Loucy (cell line): ENCODE measurements at regions not wholly inside any gene's neighbourhood (a gene's known extent, or its start where the extent isn't known, plus 50 kb on each side); places are given as distances from the start of the nearest gene placed in this dataset.

Experiments used
- H2AFZ ChIP-seq: fragments of 200-600 bp; sonication (generic); 2 replicates; pipeline ENCODE4 v1.6.0; 2016; ENCODE audit warnings: antibody characterized with exemption, mild to moderate bottlenecking, low read length, moderate library complexity
- H3F3A ChIP-seq: fragments of 200-600 bp; 2 replicates; pipeline ENCODE4 v1.6.0; 2016; ENCODE audit warnings: antibody characterized with exemption, low read depth, mild to moderate bottlenecking
- H3K27me3 ChIP-seq: fragments of 200-600 bp; sonication (generic); 2 replicates; pipeline ENCODE4 v1.6.1; 2014; ENCODE audit warnings: low read length, mild to moderate bottlenecking; ENCODE audit not compliant: insufficient read depth, poor library complexity, severe bottlenecking
- H3K36me3 ChIP-seq: fragments of 200-600 bp; sonication (generic); 2 replicates; pipeline ENCODE4 v1.6.1; 2016; ENCODE audit warnings: low read length; ENCODE audit not compliant: insufficient read depth
- H3K4me1 ChIP-seq: fragments of 200-600 bp; sonication (generic); 2 replicates; pipeline ENCODE4 v1.5.1; 2014; ENCODE audit warnings: low read length, mild to moderate bottlenecking; ENCODE audit not compliant: insufficient read depth, poor library complexity, severe bottlenecking
- H3K4me2 ChIP-seq: fragments of 200-600 bp; sonication (generic); 2 replicates; pipeline ENCODE4 v1.6.0; 2014; ENCODE audit warnings: antibody characterized with exemption, low read length, low read depth, mild to moderate bottlenecking; ENCODE audit not compliant: poor library complexity, severe bottlenecking
- H3K4me3 ChIP-seq: fragments of 200-600 bp; sonication (generic); 2 replicates; pipeline ENCODE4 v1.5.1; 2014; ENCODE audit warnings: low read length, mild to moderate bottlenecking, mixed read lengths; ENCODE audit not compliant: poor library complexity, severe bottlenecking
- H3K79me2 ChIP-seq: fragments of 200-600 bp; sonication (generic); 2 replicates; pipeline ENCODE4 v1.6.1; 2014; ENCODE audit warnings: low read length; ENCODE audit not compliant: insufficient read depth
- H3K9ac ChIP-seq: fragments of 200-600 bp; sonication (generic); 2 replicates; pipeline ENCODE4 v1.6.0; 2014; ENCODE audit warnings: mild to moderate bottlenecking, low read depth, low read length, moderate library complexity; ENCODE audit not compliant: poor library complexity, severe bottlenecking
- H3K9me2 ChIP-seq: fragments of 200-600 bp; sonication (generic); replicated peaks from 2 replicates; pipeline ENCODE4 v1.6.1; 2016; ENCODE audit warnings: low read depth, low read length, mixed read lengths
- H3K9me3 ChIP-seq: fragments of 200-600 bp; sonication (generic); 2 replicates; pipeline ENCODE4 v1.6.1; 2014; ENCODE audit warnings: mild to moderate bottlenecking, antibody characterized with exemption, low read length, low read depth; ENCODE audit not compliant: insufficient read depth
- H4K20me1 ChIP-seq: fragments of 200-600 bp; sonication (generic); 2 replicates; pipeline ENCODE4 v1.6.0; 2014; ENCODE audit warnings: antibody characterized with exemption, low read length, mild to moderate bottlenecking; ENCODE audit not compliant: insufficient read depth, poor library complexity, severe bottlenecking
- EZH2phosphoT487 ChIP-seq: fragments of 200-600 bp; IDR thresholded peaks from 2 replicates; pipeline ENCODE4 v1.6.1; 2018; ENCODE audit warnings: antibody characterized with exemption, mild to moderate bottlenecking, moderate library complexity, borderline replicate concordance
- TF ChIP-seq, protein P1 (sequence below): fragments of 200-600 bp; sonication (generic); conservative IDR thresholded peaks from 2 replicates; pipeline ENCODE4 v1.5.1; 2014; ENCODE audit warnings: mild to moderate bottlenecking, antibody characterized with exemption, low read length

DNA sequence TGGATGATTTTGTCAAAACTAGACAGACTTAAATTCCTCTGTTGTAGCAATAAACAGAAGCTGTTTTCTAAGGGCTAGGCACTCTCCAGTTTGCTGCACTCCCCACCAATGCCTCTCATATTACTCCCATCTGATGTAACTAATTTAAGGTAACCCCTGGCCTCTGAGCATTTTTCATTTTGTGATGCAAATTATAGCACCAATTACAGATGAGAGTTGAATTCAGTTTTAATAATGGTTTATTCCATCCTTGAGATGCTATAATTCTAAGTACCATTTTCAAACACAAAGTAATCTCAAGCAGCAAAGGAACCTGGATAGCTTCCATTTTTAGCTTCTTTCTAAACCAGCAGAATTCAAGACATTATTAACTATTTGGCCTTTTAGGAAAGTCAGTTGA is 280.4 kb upstream of the DAB1 start:
- H3K4me2 ChIP-seq: no peak overlapping the region
- no peaks in the 10 kb centered on the region for H3K79me2 ChIP-seq
- no peaks in the 10 kb centered on the region for H3K36me3 ChIP-seq
- no peaks in the 10 kb centered on the region for H3K27me3 ChIP-seq
- H3K9me2 ChIP-seq: no peaks in the 10 kb centered on the region
- TF ChIP-seq, protein P1, sequence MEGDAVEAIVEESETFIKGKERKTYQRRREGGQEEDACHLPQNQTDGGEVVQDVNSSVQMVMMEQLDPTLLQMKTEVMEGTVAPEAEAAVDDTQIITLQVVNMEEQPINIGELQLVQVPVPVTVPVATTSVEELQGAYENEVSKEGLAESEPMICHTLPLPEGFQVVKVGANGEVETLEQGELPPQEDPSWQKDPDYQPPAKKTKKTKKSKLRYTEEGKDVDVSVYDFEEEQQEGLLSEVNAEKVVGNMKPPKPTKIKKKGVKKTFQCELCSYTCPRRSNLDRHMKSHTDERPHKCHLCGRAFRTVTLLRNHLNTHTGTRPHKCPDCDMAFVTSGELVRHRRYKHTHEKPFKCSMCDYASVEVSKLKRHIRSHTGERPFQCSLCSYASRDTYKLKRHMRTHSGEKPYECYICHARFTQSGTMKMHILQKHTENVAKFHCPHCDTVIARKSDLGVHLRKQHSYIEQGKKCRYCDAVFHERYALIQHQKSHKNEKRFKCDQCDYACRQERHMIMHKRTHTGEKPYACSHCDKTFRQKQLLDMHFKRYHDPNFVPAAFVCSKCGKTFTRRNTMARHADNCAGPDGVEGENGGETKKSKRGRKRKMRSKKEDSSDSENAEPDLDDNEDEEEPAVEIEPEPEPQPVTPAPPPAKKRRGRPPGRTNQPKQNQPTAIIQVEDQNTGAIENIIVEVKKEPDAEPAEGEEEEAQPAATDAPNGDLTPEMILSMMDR: no peak
- TF ChIP-seq EZH2phosphoT487: no peak
- H3K4me1 ChIP-seq: no peaks in the 10 kb centered on the region
- H4K20me1 ChIP-seq: no peaks in the 10 kb centered on the region
- H3F3A ChIP-seq: no peaks in the 10 kb centered on the region
- no peaks in the 10 kb centered on the region; the same call in 1 of the 2 replicates for H3K9me3 ChIP-seq
- no peak overlapping the region for H3K4me3 ChIP-seq
- no peak overlapping the region for H3K9ac ChIP-seq
- no peak overlapping the region for H2AFZ ChIP-seq

DNA sequence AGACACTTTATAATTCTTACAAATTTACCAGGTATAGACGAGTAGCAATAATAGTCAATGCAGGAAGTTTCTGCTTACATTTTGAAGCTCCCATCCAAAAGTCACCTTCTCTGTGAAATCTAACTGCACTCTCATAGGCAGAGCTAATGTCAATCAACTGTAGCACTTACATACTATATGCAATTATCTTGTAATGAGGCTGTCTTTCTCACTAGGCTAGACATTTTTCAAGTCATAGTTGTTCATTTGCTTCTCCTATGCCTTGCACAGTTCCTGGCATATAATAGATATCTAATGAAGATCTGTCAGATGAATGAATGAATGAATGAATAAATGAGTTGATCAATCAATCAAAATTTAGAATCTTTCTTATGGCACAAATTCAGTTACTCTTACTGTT is 273.0 kb upstream of the DAB1 start:
- Histone ChIP-seq H3K36me3 (no peaks in the 10 kb centered on the region), H3K9me3 (no peaks in the 10 kb centered on the region; the same call in 1 of the 2 replicates), H3K4me3 (no peak overlapping the region), H3K79me2 (no peaks in the 10 kb centered on the region), H3K27me3 (no peaks in the 10 kb centered on the region), H3K9ac (no peak overlapping the region), H3F3A (no peaks in the 10 kb centered on the region), H4K20me1 (no peaks in the 10 kb centered on the region), H2AFZ (no peak overlapping the region), H3K9me2 (no peaks in the 10 kb centered on the region), H3K4me2 (no peak overlapping the region), H3K4me1 (no peaks in the 10 kb centered on the region)
- TF ChIP-seq, protein P1: no peak
- no peak for TF ChIP-seq EZH2phosphoT487

DNA sequence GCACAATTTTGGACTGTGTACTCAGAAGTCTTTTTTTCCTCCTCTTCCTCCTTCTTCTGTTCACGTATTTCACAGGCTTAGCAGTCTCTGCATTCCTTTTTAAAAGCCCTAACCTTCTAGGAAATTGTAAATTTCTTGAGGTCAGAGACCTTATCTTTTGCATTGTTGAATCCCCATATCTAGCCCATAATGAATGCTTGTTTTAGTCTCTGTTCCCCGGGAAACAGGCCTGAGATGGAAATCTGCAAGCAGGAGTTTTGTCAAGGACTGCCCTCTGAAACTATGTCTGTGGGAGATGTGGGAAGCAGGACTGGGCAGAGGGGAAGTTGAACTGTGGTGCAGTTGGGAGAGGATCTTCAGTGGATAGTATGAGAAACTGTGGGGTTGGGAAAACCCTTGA is 272.2 kb upstream of the DAB1 start:
- no peak overlapping the region for H3K4me2 ChIP-seq
- TF ChIP-seq EZH2phosphoT487: no peak
- TF ChIP-seq, protein P1: no peak
- no peaks in the 10 kb centered on the region for H4K20me1 ChIP-seq

More for the DNA sequence above, 272.2 kb upstream of the DAB1 start:
- Histone ChIP-seq H3K9ac (no peak overlapping the region), H3K36me3 (no peaks in the 10 kb centered on the region), H3K79me2 (no peaks in the 10 kb centered on the region), H2AFZ (no peak overlapping the region), H3K9me2 (no peaks in the 10 kb centered on the region), H3K9me3 (no peaks in the 10 kb centered on the region; the same call in 1 of the 2 replicates), H3F3A (no peaks in the 10 kb centered on the region), H3K4me1 (no peaks in the 10 kb centered on the region), H3K4me3 (no peak overlapping the region), H3K27me3 (no peaks in the 10 kb centered on the region)
